ENCODE measurements at regions not wholly inside any gene's neighbourhood (a gene's known extent, or its start where the extent isn't known, plus 50 kb on each side); places are given as distances from the start of the nearest gene placed in this dataset.

GRCh38 chr21:35658242-35658641 lies 402.1 kb downstream of the SETD4 start:
- TF ChIP-seq, protein P1, sequence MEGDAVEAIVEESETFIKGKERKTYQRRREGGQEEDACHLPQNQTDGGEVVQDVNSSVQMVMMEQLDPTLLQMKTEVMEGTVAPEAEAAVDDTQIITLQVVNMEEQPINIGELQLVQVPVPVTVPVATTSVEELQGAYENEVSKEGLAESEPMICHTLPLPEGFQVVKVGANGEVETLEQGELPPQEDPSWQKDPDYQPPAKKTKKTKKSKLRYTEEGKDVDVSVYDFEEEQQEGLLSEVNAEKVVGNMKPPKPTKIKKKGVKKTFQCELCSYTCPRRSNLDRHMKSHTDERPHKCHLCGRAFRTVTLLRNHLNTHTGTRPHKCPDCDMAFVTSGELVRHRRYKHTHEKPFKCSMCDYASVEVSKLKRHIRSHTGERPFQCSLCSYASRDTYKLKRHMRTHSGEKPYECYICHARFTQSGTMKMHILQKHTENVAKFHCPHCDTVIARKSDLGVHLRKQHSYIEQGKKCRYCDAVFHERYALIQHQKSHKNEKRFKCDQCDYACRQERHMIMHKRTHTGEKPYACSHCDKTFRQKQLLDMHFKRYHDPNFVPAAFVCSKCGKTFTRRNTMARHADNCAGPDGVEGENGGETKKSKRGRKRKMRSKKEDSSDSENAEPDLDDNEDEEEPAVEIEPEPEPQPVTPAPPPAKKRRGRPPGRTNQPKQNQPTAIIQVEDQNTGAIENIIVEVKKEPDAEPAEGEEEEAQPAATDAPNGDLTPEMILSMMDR (IDR thresholded peaks at IDR 0.05), result no peak
- TF ChIP-seq POLR2A (IDR thresholded peaks at IDR 0.05), result no peak
